LNCAP (cell line): ENCODE measurements at regions not wholly inside any gene's neighbourhood (a gene's known extent, or its start where the extent isn't known, plus 50 kb on each side); places are given as distances from the start of the nearest gene placed in this dataset.

Experiments used
- TF ChIP-seq, protein P1 (sequence below): fragments of 450-650 bp; IDR thresholded peaks from 2 replicates; pipeline ENCODE4 v1.5.1; 2017; ENCODE audit warnings: mild to moderate bottlenecking

DNA sequence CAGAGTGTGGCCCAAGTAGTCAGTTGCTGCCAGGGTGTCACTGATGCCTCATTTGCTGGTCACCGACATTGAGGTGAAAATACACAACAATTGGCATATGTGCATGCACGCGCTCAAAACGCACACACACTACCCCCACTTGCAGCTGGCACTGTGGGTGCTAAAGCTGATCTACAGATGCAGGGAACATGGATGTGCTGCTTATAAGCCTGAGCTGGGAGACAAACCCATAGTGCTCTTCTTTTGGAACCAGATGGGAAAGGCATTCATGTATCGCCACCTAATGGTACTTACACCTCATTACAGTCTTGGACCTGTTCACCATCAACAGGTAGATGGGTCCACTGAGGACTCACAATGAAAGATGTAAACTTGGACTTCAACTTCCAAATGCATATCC is 70.3 kb upstream of the CAMK1G start:
- TF ChIP-seq, protein P1, sequence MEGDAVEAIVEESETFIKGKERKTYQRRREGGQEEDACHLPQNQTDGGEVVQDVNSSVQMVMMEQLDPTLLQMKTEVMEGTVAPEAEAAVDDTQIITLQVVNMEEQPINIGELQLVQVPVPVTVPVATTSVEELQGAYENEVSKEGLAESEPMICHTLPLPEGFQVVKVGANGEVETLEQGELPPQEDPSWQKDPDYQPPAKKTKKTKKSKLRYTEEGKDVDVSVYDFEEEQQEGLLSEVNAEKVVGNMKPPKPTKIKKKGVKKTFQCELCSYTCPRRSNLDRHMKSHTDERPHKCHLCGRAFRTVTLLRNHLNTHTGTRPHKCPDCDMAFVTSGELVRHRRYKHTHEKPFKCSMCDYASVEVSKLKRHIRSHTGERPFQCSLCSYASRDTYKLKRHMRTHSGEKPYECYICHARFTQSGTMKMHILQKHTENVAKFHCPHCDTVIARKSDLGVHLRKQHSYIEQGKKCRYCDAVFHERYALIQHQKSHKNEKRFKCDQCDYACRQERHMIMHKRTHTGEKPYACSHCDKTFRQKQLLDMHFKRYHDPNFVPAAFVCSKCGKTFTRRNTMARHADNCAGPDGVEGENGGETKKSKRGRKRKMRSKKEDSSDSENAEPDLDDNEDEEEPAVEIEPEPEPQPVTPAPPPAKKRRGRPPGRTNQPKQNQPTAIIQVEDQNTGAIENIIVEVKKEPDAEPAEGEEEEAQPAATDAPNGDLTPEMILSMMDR = peak; percentile 70

DNA sequence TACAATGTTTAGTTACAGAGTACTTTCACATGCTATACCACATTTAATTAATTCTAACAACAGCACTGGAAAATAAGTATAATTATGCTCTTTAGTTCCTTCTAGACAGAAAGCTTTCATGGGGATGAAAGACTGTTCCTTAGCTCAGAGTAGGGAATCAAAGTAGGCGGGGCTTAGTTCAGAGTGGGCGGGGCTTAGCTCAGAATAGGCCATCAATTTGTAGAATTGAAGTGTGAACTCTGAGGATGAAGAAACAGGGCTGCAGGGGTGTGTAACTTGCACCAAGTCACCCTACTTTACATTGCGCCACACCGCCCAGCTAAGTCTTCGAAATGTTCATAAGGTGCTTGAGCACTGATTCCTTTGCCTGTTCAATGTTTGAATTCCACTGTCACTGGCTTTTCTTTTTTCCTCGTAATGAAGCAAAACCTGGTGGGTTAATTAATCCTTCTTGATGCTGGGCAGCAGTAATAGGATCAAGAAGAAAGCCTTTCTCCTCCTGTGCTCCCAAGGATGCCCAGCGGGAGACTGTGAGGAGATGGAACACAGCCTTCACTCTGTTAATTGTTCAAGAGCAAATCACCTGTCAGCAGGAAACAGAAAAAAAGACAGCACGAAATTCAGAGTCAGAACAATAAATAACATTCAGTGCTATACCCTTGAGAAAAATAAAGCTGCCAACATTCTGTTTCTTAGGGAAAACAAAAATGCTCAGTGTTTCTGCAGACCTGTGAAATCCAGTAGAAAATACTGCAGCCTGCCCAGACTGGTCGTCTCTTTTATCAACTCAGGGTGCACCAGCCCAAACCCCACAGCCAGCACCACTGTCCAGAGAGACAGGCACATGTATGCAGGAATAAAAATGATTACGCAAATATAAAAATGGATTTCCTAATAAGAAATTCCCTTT is 66.5 kb upstream of the CAMK1G start:
- TF ChIP-seq, protein P1 = no peak

DNA sequence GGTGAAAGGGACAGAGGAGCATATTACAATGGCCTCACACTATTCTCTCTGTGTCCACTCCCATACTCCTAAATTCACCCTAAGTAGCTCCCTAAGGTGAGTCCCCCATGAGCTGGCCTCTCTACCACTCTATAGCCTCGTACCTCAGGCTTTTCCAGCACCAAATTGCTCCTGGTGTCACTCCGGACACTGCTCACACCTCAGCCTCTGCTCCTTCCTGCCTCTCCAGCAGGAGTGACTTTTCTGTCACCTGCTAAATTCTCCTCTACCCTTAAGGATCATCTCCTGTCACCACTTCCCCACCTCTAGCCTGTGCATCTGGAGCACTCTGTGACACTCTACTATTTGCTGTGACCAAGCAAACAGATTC is 65.8 kb upstream of the CAMK1G start:
- TF ChIP-seq, protein P1 = no peak

DNA sequence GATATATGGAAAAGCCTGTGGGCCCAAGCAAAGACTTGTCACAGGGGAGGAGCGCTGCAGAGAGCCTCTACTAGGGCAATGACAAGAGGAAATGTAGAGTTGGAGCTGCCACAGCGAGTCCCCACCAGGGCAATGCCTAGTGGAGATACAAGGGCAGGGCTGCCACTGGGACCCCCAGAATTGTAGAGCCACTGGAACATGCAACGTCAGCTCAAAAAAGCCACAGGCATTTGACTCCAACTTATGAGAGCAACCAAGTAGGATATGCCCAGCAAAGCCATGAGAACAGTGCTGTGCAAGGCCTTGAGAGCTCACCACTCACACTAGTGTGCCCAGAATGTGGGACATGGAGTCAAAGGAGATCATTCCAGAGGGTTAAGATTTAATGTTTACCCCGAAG is 63.7 kb upstream of the CAMK1G start:
- TF ChIP-seq, protein P1 = no peak

DNA sequence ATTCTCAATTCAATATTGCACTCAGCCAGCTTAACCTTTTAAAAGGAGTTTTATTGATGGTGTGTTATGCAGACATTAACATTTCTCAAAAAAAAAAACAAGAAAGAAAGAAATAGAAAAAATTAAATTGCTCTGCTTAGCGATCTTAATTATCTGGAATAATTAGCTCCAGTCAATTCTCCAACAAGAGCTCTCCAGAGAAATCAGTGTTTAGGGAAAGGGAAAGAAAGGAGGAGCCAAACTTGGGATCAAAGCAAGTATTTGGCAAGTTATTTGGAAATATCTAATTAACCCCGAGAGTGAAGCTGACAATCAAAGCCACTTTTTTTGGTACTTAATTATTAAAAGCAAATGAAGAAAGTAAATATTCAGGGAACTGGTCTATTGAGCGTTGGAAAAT is 60.7 kb upstream of the CAMK1G start:
- TF ChIP-seq, protein P1 = no peak

DNA sequence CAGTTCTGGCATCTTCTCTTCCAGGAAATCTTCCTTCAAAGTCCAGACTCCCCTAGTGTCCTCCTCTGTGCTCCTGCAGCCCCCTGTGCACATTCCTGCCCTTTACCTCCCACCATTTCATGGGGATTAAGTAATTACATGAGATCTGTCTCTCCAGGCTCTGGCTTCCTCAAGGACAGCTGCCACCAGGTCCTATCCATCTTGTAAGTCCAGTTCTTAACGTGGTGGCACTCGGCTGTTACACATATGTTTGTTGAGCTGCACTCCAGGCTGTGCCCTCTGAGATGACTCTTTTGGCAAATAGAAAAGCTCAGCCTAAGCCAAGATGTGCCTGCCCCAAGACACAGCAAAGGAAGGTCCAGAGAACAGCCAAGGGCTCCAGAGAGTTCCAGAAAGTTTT is 57.4 kb upstream of the CAMK1G start:
- TF ChIP-seq, protein P1 = no peak

DNA sequence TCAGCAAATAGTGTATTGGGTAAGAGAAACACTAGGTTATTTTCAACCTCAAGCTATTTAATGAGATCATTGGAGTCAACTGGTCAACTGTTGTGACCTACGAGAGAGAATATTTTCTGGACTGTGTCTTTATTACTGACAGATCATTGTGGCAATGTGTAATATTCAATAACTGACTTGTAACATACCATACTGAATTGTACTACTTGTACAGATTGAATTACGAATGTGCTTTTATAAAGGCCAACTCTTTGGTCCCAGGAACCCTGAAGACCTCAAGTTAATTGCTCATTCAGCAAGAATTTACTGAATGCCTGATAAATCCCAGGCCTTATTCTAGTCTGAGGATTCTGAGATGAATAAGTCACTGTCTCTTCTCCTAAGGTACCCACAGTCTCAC is 56.1 kb upstream of the CAMK1G start:
- TF ChIP-seq, protein P1 = no peak
